Progenitor cell of endocrine pancreas (in vitro differentiated cells): ENCODE measurements at regions not wholly inside any gene's neighbourhood (a gene's known extent, or its start where the extent isn't known, plus 50 kb on each side); places are given as distances from the start of the nearest gene placed in this dataset.

ENCODE experiments used
- DNase-seq: peaks from one replicate; pipeline ENCODE4 v3.0.0; 2021; ENCODE audit warnings: low spot score; ENCODE audit not compliant: unreplicated experiment
- H3K27ac Mint-ChIP-seq: 2 replicates; pipeline ENCODE4 v1.8.0; 2021; ENCODE audit warnings: mild to moderate bottlenecking, moderate library complexity, mixed read lengths
- H3K27me3 Mint-ChIP-seq: 2 replicates; pipeline ENCODE4 v1.8.0; 2021; ENCODE audit warnings: mixed read lengths
- H3K36me3 Mint-ChIP-seq: 2 replicates; pipeline ENCODE4 v1.8.0; 2022; ENCODE audit warnings: mixed read lengths; ENCODE audit not compliant: insufficient read depth
- H3K4me1 Mint-ChIP-seq: 2 replicates; pipeline ENCODE4 v1.8.0; 2021; ENCODE audit warnings: low read depth, mixed read lengths
- H3K4me3 Mint-ChIP-seq: 2 replicates; pipeline ENCODE4 v1.8.0; 2021; ENCODE audit warnings: low read depth, mild to moderate bottlenecking, moderate library complexity, mixed read lengths
- H3K9me3 Mint-ChIP-seq: 2 replicates; pipeline ENCODE4 v1.8.0; 2021; ENCODE audit warnings: low read depth, mixed read lengths
- CTCF ChIP-seq: fragments of 200-600 bp; sonication (generic); IDR thresholded peaks from one replicate; pipeline ENCODE4 v1.5.0; 2021; ENCODE audit warnings: antibody characterized with exemption, mild to moderate bottlenecking; ENCODE audit not compliant: unreplicated experiment

GRCh38 chr12:43158126-43158525 lies 393.9 kb downstream of the ADAMTS20 start:
- Mint-ChIP-seq H3K27ac (no peak overlapping the region), H3K36me3 (no peaks in the 10 kb centered on the region), H3K27me3 (no peaks in the 10 kb centered on the region), H3K4me1 (no peaks in the 10 kb centered on the region), H3K9me3 (peaks cover 3% of the 10 kb centered on the region), H3K4me3 (no peak overlapping the region)
- no peak for TF ChIP-seq CTCF
- DNase-seq = no peak

- TF ChIP-seq CTCF = no peak
- DNase-seq = no peak
- H3K27me3 Mint-ChIP-seq = no peaks in the 10 kb centered on the region
- H3K4me1 Mint-ChIP-seq = no peaks in the 10 kb centered on the region
- no peak overlapping the region for H3K4me3 Mint-ChIP-seq
- H3K36me3 Mint-ChIP-seq = no peaks in the 10 kb centered on the region
- H3K27ac Mint-ChIP-seq = no peak overlapping the region
- H3K9me3 Mint-ChIP-seq = peaks cover 3% of the 10 kb centered on the region
Observed at GRCh38 chr12:43155376-43155775, 396.6 kb downstream of the ADAMTS20 start.

GRCh38 chr12:43154498-43155045 lies 397.4 kb downstream of the ADAMTS20 start:
- Mint-ChIP-seq H3K4me1 (no peaks in the 10 kb centered on the region), H3K36me3 (no peaks in the 10 kb centered on the region), H3K4me3 (no peak overlapping the region), H3K27me3 (no peaks in the 10 kb centered on the region), H3K27ac (no peak overlapping the region), H3K9me3 (peaks cover 3% of the 10 kb centered on the region)
- DNase-seq = no peak
- TF ChIP-seq CTCF = no peak

- H3K27me3 Mint-ChIP-seq = no peaks in the 10 kb centered on the region
- no peak overlapping the region for H3K4me3 Mint-ChIP-seq
- DNase-seq = no peak
- H3K27ac Mint-ChIP-seq = no peak overlapping the region
- H3K36me3 Mint-ChIP-seq = no peaks in the 10 kb centered on the region
- no peaks in the 10 kb centered on the region for H3K4me1 Mint-ChIP-seq
- TF ChIP-seq CTCF = no peak
- no peaks in the 10 kb centered on the region for H3K9me3 Mint-ChIP-seq
Observed at GRCh38 chr12:43151441-43151981, 400.5 kb downstream of the ADAMTS20 start.

- Mint-ChIP-seq H3K36me3 (no peaks in the 10 kb centered on the region), H3K27me3 (no peaks in the 10 kb centered on the region), H3K4me3 (no peak overlapping the region), H3K4me1 (no peaks in the 10 kb centered on the region), H3K9me3 (no peaks in the 10 kb centered on the region), H3K27ac (no peak overlapping the region)
- TF ChIP-seq CTCF = no peak
- no peak for DNase-seq
Observed at GRCh38 chr12:43148691-43149090, 403.3 kb downstream of the ADAMTS20 start.
